ENCODE measurements at regions not wholly inside any gene's neighbourhood (a gene's known extent, or its start where the extent isn't known, plus 50 kb on each side); places are given as distances from the start of the nearest gene placed in this dataset.

- no peak for TF ChIP-seq EP300 (IDR thresholded peaks at IDR 0.05; ENCODE audit: low read depth)
- TF ChIP-seq CTCF (IDR thresholded peaks at IDR 0.05) = no peak
- TF ChIP-seq POLR2A (IDR thresholded peaks at IDR 0.05) = no peak
- no peak for TF ChIP-seq POLR2AphosphoS5 (IDR thresholded peaks at IDR 0.05)
- in situ Hi-C loops (cut with MboI; ENCODE audit: low pct_ligation_motif_present in 1 of 4, low pct_unique_long_range_greater_than_20kb in 1 of 4, low sequenced_read_pairs in 3 of 4) = no loop called here
- H3K4me3 ChIP-seq = no peak overlapping the region
These were observed 185.8 kb upstream of the POU1F1 start for GRCh38 chr3:87462228-87462627.

GRCh38 chr3:87461443-87461842 is 185.1 kb upstream of the POU1F1 start:
- H3K9me3 ChIP-seq = peaks cover 0 to 5% of the 10 kb centered on the region in 2 donors
- in situ Hi-C loops (cut with MboI; ENCODE audit: low pct_ligation_motif_present in 1 of 4, low pct_unique_long_range_greater_than_20kb in 1 of 4, low sequenced_read_pairs in 3 of 4) (no loop called here), intact Hi-C loops (cut with DNase I; ENCODE audit: low total_unique reads) (no loop called here)
- TF ChIP-seq POLR2A (IDR thresholded peaks at IDR 0.05) (no peak), CTCF (IDR thresholded peaks at IDR 0.05) (no peak), EP300 (IDR thresholded peaks at IDR 0.05; ENCODE audit: low read depth) (no peak), POLR2AphosphoS5 (IDR thresholded peaks at IDR 0.05) (no peak)
- H3K36me3 ChIP-seq = no peaks in the 10 kb centered on the region
- H3K27me3 ChIP-seq = no peaks in the 10 kb centered on the region
- DNase-seq = no peak
- H3K4me3 ChIP-seq = no peak overlapping the region
- no peaks in the 10 kb centered on the region for H3K4me1 ChIP-seq
- WGBS, 2 donors (ENCODE audit: low coverage in 1 of 2) = 81 to 87% methylated on average over 2 of the region's 2 CpGs
- H3K27ac ChIP-seq = no peak overlapping the region

More at GRCh38 chr3:87462228-87462627, 185.8 kb upstream of the POU1F1 start:
- Histone ChIP-seq H3K9me3 (peaks cover 0 to 5% of the 10 kb centered on the region in 2 donors), H3K27me3 (no peaks in the 10 kb centered on the region), H3K36me3 (no peaks in the 10 kb centered on the region), H3K27ac (no peak overlapping the region), H3K4me1 (no peaks in the 10 kb centered on the region)
- intact Hi-C loops (cut with DNase I; ENCODE audit: low total_unique reads) = no loop called here
- DNase-seq = no peak

- H3K27ac ChIP-seq = no peak overlapping the region
- H3K36me3 ChIP-seq = no peaks in the 10 kb centered on the region
- no peaks in the 10 kb centered on the region for H3K27me3 ChIP-seq
- intact Hi-C loops (cut with DNase I; ENCODE audit: low total_unique reads) = no loop called here
- no peak overlapping the region for H3K4me3 ChIP-seq
- in situ Hi-C loops (cut with MboI; ENCODE audit: low pct_ligation_motif_present in 1 of 4, low pct_unique_long_range_greater_than_20kb in 1 of 4, low sequenced_read_pairs in 3 of 4) = no loop called here
- 66 to 95% methylated on average over 3 of the region's 3 CpGs for WGBS, 2 donors (ENCODE audit: low coverage in 1 of 2)
- no peak for DNase-seq
- peaks cover 0 to 5% of the 10 kb centered on the region in 2 donors for H3K9me3 ChIP-seq
- H3K4me1 ChIP-seq = no peaks in the 10 kb centered on the region
- no peak for TF ChIP-seq CTCF (IDR thresholded peaks at IDR 0.05)
- no peak for TF ChIP-seq POLR2A (IDR thresholded peaks at IDR 0.05)
These were observed 184.7 kb upstream of the POU1F1 start for GRCh38 chr3:87461036-87461435.

- Histone ChIP-seq H3K27ac (no peak overlapping the region), H3K27me3 (no peaks in the 10 kb centered on the region), H3K36me3 (no peaks in the 10 kb centered on the region), H3K4me1 (no peaks in the 10 kb centered on the region), H3K9me3 (peaks cover 0 to 5% of the 10 kb centered on the region in 2 donors), H3K4me3 (no peak overlapping the region)
- in situ Hi-C loops (cut with MboI; ENCODE audit: low pct_ligation_motif_present in 1 of 4, low pct_unique_long_range_greater_than_20kb in 1 of 4, low sequenced_read_pairs in 3 of 4) (no loop called here), intact Hi-C loops (cut with DNase I; ENCODE audit: low total_unique reads) (no loop called here)
- TF ChIP-seq POLR2A (IDR thresholded peaks at IDR 0.05) (no peak), EP300 (IDR thresholded peaks at IDR 0.05; ENCODE audit: low read depth) (no peak), CTCF (IDR thresholded peaks at IDR 0.05) (no peak), POLR2AphosphoS5 (IDR thresholded peaks at IDR 0.05) (no peak)
- no peak for DNase-seq
These were observed 172.2 kb upstream of the POU1F1 start for GRCh38 chr3:87448558-87448957.
